ENCODE measurements at regions not wholly inside any gene's neighbourhood (a gene's known extent, or its start where the extent isn't known, plus 50 kb on each side); places are given as distances from the start of the nearest gene placed in this dataset.

DNA sequence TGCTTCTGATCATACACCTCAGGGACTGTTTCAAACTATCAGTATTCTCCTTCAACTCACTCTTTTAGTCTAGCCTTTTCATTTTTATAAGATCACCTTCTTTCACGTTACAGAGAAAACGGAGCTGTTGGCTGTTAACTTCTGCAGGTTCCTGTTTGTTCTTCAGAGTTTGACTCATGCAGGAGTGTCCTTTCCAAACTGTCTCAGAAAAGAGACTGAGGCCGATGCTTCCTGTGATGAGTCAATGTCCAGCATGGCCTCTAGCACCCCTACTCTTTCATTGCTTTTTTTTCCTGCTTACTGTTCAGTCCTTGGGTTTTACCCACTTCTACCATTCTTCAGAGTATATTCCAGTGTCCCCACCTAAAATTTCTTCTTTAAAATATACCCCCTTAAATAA is 240.8 kb upstream of the RGPD4 start:
- no peak for DNase-seq

DNA sequence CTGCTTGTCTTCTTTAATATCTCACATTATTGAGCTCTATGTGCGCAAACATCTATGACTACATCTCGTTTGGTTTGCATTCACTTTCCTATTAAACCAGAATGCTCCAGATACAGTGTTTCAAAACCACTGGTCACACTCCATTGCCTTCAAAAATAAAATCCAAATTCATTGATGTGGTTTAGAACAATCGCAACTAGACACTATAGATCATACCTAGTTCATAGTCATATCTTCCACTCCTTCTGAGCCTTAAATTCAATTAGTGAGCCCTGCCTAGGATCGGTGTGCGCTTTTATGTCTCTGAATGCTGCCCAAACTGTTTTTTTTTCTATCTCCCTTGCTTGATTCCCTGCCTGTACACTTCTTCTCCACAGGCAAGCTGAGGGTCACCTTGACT is 238.5 kb upstream of the RGPD4 start:
- DNase-seq: no peak

DNA sequence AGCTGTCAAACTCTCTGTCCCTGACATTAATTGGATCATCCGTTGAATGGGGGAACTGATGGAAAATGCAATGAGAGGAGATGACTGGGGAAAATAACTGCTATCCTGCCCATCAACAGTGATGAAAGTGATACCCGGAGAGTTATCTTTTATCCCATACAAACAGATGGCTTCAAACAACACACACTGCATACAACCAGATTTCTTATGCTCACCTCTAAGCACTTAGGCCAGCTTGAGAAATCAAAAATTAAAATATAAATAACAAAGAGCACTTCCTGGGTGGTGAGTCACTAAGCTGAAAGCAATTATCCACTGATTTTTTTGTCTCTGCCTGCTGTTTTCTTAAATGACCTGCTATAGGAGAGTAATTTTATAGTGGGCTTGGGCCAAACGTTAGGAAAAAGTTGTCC is 237.6 kb upstream of the RGPD4 start:
- DNase-seq: no peak

DNA sequence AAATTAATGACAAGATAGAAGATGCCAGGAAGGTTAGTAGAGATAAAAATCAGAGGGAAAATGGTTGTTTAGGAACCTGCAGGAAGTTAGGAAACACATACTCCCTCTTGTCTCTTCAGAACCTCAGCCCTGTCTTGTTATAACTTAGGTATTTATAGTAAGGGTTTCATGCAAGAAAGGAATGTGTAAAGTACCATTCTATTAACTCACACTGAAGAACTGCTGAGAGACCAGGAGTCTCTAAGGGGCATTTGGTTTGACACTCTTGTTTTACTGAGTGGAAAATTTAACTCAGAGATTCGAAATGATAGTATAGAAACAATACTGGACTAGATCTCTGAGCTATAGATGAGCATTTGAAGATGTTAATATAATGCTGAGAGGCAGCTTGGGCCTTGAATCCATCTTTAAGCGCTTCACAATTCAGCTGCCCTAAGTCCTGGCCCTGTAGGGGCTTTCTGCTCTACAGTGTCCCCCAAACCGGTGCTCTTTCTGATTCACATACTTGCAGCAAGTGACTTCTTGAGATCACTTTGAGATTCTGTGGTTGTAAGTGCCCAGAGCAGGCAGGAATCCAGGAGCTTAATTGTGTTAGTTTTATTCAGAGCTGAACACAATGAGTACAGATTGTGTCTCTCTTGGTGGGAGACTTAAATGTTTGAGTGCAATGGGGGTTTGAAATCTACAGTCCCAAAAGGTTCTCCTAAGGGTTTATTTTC is 235.0 kb upstream of the RGPD4 start:
- no peak for DNase-seq

DNA sequence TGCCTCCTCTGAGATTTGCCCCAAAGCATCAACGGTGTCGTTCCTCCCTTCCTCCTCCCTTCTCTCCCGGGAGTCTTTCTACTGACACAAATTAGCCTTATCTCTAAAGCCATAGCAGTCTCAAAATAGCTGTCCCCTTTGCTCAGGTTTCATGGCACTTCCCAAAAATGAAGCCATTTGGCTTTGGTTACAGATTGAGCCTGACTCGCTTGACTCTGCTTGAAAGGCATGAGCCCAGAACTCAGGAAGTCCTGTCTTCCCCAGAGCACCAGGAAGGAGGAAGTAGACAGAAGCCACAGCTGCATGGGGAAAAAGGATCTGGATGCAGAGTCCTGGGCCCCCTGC is 234.4 kb upstream of the RGPD4 start:
- no peak for DNase-seq

DNA sequence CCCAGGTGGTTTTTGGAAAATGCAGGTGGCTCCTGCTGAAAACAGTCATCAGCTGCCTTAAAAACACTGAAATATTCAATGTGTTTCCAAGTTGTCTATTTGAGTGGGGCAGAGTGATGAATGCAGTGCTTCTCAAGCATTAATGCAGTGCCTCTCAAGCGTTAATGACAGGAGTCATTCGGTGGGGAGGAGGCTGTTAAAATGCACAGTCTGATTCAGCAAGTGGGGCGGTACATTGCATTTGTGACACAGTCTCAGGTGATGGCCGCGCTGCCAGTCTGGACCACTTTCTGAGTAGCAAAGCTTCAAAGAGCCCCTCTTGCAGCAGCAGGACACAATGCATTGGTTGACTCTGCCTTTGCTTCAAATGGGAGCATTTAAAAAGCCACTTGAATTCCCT is 231.4 kb upstream of the RGPD4 start:
- DNase-seq: no peak

DNA sequence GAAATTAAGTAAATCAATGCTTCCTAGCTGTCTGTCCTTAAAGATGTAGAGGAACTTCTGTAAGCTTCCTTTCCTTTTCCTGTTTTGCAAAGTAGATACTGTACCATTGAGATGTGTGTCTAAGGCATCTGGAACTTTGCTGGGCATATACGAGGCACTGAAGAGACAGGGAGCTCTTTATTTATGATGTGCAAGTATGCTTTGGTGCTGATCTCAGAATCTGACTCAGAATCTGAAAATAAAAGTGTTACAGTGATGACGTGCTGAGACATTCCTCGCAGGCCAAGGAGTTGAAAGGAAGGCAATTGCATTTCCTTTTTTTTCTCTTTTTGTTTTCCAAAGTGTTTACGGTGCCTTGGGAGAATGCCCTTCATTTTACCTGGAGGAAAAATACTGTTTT is 230.9 kb upstream of the RGPD4 start:
- no peak for DNase-seq

DNA sequence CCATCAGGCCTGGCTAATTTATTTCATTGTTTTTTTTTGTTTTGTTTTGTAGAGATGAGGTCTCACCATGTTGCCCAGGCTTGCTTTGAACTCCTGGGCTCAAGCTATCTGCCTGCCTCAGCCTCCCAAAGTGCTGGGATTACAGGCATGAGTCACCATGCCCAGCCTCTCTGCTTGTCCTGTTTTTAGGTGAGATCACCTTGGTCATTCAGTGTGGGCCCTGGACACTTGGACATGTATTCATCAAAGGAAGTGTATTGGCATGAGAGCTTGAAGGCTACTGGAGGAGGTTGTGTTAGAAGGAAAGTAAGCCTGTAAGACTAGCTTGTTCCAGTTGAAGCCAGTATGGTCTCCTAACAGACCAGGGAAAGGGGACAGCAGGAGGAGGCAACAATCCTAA is 229.2 kb upstream of the RGPD4 start:
- no peak for DNase-seq

DNA sequence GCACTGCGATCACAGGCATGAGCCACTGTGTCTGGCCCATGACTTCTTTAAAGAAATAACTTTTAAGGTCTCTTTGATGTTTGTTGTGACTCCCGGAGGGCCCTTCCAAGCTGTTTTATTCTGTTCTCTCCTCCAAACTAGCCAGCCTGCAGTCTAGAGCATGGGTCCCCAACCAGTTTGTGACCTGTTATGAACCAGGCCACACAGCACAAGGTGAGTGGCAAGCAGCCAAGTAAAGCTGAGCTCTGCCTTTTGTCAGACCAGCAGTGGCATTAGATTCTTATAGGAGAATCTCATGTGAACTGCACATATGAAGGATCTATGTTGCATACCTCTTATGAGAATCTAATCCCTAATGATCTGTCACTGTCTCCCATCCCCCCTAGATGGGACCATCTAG is 223.9 kb upstream of the RGPD4 start:
- DNase-seq: no peak

DNA sequence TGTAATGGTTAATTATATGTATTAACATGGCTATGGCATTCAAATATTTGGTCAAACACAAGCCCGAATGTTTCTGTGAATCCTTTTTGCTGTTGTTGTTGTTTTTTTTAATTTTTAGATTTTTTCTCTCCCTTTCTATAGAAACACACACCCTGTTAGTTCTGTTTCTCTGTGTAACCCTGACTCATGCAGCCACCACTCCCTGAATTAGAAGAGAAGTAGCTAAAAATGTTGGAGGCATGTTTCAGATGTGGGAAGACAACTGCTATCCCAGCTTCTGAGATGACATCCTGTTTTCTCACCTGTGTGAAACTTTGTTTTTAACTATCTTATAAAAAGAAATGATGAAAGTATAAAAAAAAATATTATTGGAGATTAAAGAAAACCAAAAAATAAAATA is 219.6 kb upstream of the RGPD4 start:
- DNase-seq: no peak

DNA sequence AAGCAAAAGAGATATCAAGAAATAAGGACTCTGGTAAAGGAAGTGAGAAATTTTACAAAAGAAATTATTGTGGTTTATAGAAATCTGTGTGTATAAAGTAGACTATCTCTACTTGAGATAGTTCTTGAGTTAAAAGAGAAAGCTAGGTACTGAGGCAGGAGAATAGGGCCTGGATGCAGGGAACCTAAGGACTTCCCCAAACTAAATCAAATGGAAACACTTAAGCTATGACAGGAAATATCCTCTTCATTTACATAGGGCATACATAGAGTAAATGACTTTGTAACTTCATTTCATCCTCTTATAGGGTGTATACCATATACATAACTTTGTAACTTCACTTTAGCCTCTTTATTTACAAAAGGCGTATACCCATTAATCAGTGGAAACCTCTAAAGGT is 219.2 kb upstream of the RGPD4 start:
- DNase-seq: no peak

DNA sequence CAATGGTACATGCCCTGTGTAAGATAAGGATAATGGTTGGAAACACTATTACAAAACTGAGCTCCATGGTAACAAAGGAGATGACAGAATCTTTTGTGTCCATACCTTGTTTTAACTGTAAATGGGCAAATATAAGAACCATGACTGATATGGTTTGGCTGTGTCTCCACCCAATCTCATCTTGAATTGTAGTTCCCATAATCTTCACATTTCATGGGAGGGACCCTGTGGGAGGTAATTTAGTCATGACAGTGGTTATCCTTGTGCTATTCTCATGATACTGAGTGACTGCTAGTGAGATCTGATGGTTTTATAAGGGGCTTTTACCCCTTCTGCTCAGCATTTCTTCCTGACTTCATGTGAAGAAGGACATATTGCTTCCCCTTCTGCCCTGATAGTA is 211.7 kb upstream of the RGPD4 start:
- no peak for DNase-seq

DNA sequence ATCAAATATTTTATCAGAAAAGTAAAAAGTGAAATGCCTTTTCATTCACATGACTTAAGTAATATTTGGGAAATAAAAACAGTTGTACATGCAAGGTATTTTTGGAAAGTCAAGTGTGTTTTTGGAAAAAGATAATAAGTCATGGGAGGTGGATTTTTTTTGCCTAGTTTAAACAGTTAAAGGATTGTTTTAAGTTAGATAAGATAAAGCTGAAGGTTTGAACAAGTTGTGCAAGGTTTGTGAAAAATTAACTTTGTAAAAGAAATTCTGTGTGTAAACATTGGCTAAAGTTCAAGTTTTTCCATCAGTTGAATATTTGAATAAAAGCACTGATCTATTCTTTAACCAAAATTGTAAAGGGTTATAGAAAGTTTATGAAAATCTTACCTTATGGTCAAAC is 207.9 kb upstream of the RGPD4 start:
- DNase-seq: no peak

DNA sequence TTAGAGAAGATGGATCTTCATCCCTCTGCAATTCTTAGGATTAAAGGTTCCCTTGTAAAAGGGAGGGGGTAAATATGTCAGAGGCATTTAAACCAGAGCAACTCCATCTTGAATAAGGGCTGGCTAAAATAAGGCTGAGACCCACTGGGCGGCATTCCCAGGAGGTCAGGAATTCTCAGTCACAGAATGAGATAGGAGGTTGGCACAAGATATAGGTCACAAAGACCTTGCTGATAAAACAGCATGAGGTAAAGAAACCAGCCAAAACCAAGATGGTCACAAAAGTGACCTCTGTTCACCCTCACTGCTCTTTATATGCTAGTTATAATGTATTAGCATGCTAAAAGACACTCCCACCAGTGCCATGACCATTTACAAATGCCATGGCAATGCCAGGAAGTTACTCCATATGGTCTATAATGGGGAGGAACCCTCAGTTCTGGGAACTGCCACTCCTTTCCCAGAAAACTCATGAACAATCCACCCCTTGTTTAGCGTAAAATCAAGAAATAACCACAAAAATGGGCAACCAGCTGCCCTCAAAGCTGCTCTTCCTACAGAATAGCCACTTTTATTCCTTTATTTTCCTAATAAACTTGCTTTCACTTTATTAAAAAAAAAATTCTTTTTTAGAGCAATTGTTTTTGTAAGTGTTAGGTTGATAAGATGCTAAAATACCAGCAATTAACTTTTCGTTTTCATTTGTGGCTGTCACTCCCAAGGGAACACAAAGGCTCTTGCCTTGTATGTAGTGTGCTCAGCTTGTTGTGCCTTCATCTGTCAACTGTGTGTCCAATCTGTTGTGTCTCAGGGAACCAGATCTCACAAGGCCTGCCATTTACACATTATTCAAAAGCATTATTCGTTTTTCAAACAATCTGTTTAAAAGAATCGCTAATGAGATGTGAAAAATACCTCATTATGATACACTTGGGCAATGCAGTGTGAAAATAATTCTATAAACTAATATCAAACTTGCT is 205.2 kb upstream of the RGPD4 start:
- DNase-seq: no peak

DNA sequence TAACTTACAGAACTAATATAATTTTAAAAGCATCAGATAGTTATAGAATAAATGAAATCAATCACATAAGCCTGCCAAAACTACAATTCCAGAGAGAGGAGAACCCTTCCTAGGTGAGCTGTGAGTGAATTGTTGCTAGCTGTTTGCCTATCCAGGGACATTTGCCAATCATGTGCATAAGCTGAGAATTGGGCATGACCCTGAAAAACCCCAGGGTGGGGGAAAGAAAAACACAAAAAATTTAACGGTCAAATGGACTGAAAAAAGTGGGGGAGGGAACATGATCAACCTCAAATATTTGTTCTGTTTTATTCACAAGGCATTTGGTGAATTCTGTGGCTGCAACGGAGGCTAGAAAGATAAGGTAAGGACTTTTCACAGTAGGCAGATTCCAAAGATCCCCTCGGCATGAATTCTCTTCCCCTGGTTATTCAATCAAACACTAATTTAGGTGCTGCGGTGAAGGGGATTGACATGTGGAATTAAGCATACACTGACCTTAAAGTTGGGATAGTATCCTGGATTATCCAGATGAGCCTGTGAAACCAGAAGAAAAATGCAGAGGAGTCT is 203.9 kb upstream of the RGPD4 start:
- DNase-seq: no peak

DNA sequence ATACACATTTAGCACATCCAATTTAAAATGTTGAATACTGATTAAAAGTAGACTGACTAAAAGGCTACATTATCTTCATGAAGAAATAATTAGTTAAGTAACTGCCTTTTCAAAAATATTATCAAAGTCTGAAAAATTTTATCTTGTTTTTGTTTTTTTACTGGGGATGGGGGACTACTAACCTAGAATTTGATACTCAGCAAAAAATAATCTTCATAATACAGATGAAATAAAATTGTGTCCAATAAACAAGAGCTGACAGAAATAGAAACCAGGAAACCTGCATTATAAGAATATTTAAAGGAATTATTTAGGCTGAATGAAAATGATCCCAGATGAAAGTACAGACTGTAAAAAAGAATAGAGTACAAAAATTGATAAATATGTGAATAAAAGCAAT is 200.7 kb upstream of the RGPD4 start:
- DNase-seq: no peak

DNA sequence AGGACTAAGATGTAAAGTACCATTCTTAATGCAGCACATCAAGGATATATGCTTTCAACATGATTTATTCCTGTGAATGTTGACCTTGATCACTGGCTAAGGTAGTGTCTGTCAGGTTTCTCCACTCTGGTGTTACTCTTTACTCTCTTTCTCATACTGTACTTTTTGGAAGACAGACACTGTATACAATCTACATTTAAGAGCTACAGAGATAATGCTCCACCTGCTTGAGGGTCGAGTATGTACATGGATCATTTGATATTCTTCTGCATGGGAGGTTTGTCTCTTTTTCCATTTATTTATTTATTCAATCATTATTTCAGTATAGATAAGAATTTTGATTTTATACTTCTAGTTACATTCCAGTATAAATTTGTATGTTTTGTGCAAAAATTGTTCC is 199.5 kb upstream of the RGPD4 start:
- DNase-seq: no peak

DNA sequence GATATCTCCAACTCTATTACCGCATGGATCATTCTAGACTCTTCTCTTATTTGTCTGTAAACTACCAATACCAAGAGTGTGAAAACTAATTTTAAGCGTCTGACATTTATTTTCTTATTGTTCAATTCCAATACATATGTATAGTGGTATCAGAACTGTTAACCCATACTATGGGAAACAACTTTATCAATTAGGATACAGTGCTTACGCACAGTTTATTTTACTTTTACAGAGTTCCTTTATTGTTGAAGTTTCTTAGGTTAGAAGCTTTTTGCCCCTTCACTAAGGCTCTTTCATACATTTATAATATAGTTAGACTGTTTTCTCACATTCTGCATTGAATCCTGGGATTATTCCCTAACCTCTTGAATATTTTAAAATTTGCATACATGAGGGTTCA is 198.8 kb upstream of the RGPD4 start:
- DNase-seq: no peak

DNA sequence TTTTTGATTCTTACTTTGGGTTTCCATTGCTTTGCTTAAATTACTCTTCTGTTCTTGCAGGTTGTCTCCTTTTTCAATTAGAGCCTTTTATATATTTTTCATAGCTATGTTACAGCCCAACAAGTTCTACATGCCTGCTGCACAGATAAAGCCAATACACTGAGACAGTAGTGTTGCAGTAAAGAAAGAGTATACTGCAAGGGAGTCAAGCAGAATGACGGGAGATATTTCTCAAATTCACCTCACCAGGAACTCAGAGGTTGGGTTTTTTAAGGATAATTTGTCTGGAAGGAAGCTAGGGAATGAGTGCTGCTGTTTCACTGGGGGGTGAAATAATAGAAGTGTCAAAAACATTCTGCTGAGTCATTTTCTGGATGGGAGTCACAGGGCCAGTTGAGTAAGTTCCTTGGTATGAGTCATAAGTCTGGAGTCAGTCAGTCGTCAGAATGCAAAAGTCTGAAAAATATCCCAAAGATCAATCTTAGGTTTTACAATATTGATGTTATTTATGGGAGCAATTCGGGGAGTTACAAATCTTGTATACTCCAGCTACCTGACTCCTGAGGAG is 193.0 kb upstream of the RGPD4 start:
- no peak for DNase-seq

DNA sequence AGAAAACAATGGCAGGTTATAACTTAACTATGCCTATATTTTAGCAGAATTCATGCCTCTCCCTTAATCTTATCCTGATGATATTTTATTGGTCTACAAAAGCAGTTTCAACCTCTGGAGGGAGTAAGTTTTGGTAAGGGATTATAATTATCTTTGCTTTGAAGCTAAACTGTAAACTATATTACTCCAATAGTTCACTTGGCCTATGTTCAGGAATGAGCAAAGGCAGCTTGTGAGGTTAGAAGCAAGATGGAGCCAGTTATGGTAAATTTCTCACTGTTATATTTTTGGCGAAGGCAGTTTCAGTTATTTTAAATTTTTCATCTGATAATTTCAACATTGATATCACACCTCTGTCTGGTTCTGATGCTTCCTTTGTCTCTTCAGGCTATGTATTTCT is 192.5 kb upstream of the RGPD4 start:
- no peak for DNase-seq

DNA sequence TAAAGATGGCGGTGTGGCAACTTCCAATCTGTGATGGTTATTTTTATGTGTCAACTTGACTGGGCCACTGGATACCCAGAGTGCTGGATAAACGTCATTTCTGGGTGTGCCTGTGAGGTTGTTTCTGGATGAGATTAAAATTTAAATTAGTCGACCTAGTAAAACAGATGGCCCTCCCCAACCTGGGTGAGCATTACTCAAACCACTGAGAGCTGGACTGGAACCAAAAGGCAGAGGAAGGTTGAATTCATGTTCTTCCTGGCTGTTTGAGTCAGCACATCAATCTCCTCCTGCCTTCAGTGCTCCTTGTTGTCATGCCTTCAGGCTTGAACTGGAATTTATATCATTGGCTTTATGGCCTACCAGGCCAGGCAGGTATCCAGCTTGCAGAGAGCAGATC is 190.8 kb upstream of the RGPD4 start:
- no peak for DNase-seq

DNA sequence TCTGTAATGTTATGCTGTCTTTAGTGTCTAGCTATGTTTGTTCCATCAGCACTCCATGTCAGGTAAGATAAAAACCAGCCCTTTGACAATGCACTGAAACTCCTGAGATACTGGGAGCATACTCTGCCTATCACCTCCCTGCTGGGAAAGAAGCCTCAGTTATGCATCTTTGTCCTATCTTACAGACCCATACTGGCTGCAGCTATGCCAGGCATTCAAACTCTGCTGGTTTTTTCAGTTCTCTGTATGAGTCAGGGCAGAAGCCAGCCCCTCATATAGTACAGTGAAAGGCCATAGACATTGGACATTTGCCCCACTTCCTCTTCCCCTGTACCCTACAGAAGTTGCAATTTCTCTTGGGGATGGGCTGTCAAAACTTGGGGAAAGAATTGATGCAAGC is 181.1 kb upstream of the RGPD4 start:
- no peak for DNase-seq

DNA sequence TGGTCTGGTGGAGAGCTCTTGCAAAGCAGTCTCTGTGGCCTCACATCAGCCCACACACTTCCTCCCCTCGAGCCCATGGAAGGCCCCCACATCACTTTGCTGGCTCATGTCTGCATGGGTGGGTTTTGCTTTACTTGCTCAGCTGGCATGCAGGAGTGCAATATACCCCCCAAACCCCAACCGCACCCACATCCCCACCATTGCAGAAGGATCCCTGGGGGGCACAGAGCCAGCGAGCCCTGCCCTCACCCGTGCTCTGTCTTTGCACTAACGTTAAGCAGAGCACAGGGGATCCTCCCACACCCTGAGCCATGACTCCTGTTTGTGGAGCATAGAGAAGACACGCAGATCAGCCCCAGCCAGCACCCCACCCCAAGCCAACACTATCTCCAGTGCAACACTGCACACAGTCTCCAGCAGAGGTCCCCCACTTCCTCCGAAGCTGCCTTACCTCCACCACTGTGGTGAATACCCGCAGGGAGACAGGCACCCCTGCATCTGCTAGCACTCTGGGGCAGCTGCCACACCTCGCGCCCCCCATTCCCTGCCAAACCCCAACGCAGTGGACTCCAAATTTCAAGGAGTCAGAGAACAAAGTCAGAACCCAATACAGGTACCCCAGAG is 177.8 kb upstream of the RGPD4 start:
- no peak for DNase-seq
